ENCODE measurements at regions not wholly inside any gene's neighbourhood (a gene's known extent, or its start where the extent isn't known, plus 50 kb on each side); places are given as distances from the start of the nearest gene placed in this dataset.

- TF ChIP-seq ZBTB7A (tag by site-specific recombination; IDR thresholded peaks at IDR 0.05; ENCODE audit: low read depth) (no peak), SCRT2 (tag by site-specific recombination; IDR thresholded peaks at IDR 0.05) (peak; percentile 84), ZSCAN4 (tag by site-specific recombination; IDR thresholded peaks at IDR 0.05) (no peak), ZBTB21 (tag by site-specific recombination; IDR thresholded peaks at IDR 0.05) (no peak), ZNF221 (tag by site-specific recombination; IDR thresholded peaks at IDR 0.05; ENCODE audit: borderline replicate concordance) (no peak), ZNF629 (tag by site-specific recombination; IDR thresholded peaks at IDR 0.05) (no peak), ZNF23 (tag by site-specific recombination; IDR thresholded peaks at IDR 0.05; ENCODE audit: borderline replicate concordance) (no peak), BCL6B (tag by site-specific recombination; IDR thresholded peaks at IDR 0.05) (no peak), ZNF623 (tag by site-specific recombination; IDR thresholded peaks at IDR 0.05) (no peak), ZNF112 (tag by site-specific recombination; IDR thresholded peaks at IDR 0.05) (no peak), ZNF302 (tag by site-specific recombination; IDR thresholded peaks at IDR 0.05; ENCODE audit: low read depth) (no peak), GFI1B (tag by site-specific recombination; IDR thresholded peaks at IDR 0.05) (no peak), ZNF362 (tag by site-specific recombination; IDR thresholded peaks at IDR 0.05) (no peak)
- TF ChIP-seq, protein P1, sequence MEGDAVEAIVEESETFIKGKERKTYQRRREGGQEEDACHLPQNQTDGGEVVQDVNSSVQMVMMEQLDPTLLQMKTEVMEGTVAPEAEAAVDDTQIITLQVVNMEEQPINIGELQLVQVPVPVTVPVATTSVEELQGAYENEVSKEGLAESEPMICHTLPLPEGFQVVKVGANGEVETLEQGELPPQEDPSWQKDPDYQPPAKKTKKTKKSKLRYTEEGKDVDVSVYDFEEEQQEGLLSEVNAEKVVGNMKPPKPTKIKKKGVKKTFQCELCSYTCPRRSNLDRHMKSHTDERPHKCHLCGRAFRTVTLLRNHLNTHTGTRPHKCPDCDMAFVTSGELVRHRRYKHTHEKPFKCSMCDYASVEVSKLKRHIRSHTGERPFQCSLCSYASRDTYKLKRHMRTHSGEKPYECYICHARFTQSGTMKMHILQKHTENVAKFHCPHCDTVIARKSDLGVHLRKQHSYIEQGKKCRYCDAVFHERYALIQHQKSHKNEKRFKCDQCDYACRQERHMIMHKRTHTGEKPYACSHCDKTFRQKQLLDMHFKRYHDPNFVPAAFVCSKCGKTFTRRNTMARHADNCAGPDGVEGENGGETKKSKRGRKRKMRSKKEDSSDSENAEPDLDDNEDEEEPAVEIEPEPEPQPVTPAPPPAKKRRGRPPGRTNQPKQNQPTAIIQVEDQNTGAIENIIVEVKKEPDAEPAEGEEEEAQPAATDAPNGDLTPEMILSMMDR (tag by site-specific recombination; IDR thresholded peaks at IDR 0.05) = no peak
Observed at GRCh38 chr5:148884339-148885020, 58.1 kb downstream of the ADRB2 start.

Measured in HEK293 (cell line).